ENCODE measurements at regions not wholly inside any gene's neighbourhood (a gene's known extent, or its start where the extent isn't known, plus 50 kb on each side); places are given as distances from the start of the nearest gene placed in this dataset.

GRCh38 chr9:26742828-26743476 is 149.7 kb downstream of the CAAP1 start:
- TF ChIP-seq GATA3 (IDR thresholded peaks at IDR 0.05; ENCODE audit: low read depth, low read length) (no peak), GATA2 (IDR thresholded peaks at IDR 0.05; ENCODE audit: low read depth, low read length) (no peak)
